Ureter (tissue), 1 donor: ENCODE measurements at regions not wholly inside any gene's neighbourhood (a gene's known extent, or its start where the extent isn't known, plus 50 kb on each side); places are given as distances from the start of the nearest gene placed in this dataset.

Experiments
- DNase-seq: peaks from one replicate; pipeline ENCODE4 v3.0.0-alpha.2; 2020; ENCODE audit warnings: low spot score
- donor health status: DM: yes; HTN: yes; CAD: no.

GRCh38 chr15:29952225-29952624 is 130.0 kb upstream of the TJP1 start:
- no peak for DNase-seq

GRCh38 chr15:29945943-29946596 is 123.8 kb upstream of the TJP1 start:
- no peak for DNase-seq

- no peak for DNase-seq
Measured at GRCh38 chr15:29944925-29945324, 122.7 kb upstream of the TJP1 start.

- DNase-seq: no peak
Measured at GRCh38 chr15:29942548-29942947, 120.3 kb upstream of the TJP1 start.

GRCh38 chr15:29942143-29942542 is 119.9 kb upstream of the TJP1 start:
- no peak for DNase-seq

GRCh38 chr15:29939404-29939803 is 117.1 kb upstream of the TJP1 start:
- no peak for DNase-seq

- DNase-seq: no peak
Measured at GRCh38 chr15:29938361-29939335, 116.4 kb upstream of the TJP1 start.

GRCh38 chr15:29937956-29938355 is 115.7 kb upstream of the TJP1 start:
- DNase-seq: no peak

GRCh38 chr15:29936353-29937049 is 114.2 kb upstream of the TJP1 start:
- DNase-seq: no peak

GRCh38 chr15:29935296-29936004 is 113.2 kb upstream of the TJP1 start:
- DNase-seq: no peak

GRCh38 chr15:29934251-29934650 is 112.0 kb upstream of the TJP1 start:
- no peak for DNase-seq

GRCh38 chr15:29933042-29933803 is 111.0 kb upstream of the TJP1 start:
- DNase-seq: no peak

GRCh38 chr15:29926083-29926388 is 103.8 kb upstream of the TJP1 start:
- no peak for DNase-seq

- DNase-seq: peak; percentile 61
Measured at GRCh38 chr15:29925227-29926082, 103.2 kb upstream of the TJP1 start.

- DNase-seq: no peak
Measured at GRCh38 chr15:29924750-29925149, 102.5 kb upstream of the TJP1 start.

- DNase-seq: no peak
Measured at GRCh38 chr15:29922191-29922590, 99.9 kb upstream of the TJP1 start.

GRCh38 chr15:29921130-29921601 is 98.9 kb upstream of the TJP1 start:
- DNase-seq: no peak

GRCh38 chr15:29920515-29920914 is 98.2 kb upstream of the TJP1 start:
- peak; percentile 58 for DNase-seq

- DNase-seq: no peak
Measured at GRCh38 chr15:29919380-29919881, 97.2 kb upstream of the TJP1 start.
